GM18498 (cell line): ENCODE measurements at regions not wholly inside any gene's neighbourhood (a gene's known extent, or its start where the extent isn't known, plus 50 kb on each side); places are given as distances from the start of the nearest gene placed in this dataset.
A peak's percentile ranks its signal among the peaks of the same experiment; 100 is the strongest.

Experiments used
- ATAC-seq: cut with Tn5 transposase; IDR thresholded peaks from one replicate; pipeline ENCODE4 v1.9.1; 2021; ENCODE audit warnings: mild to moderate bottlenecking, moderate library complexity; ENCODE audit not compliant: unreplicated experiment

GRCh38 chr11:88448131-88448670 is 110.7 kb upstream of the CTSC start:
- ATAC-seq, result no peak

- ATAC-seq, result no peak
Observed at GRCh38 chr11:88447281-88447680, 109.7 kb upstream of the CTSC start.

GRCh38 chr11:88439356-88439755 is 101.8 kb upstream of the CTSC start:
- no peak for ATAC-seq

GRCh38 chr11:88438721-88439120 is 101.2 kb upstream of the CTSC start:
- no peak for ATAC-seq

GRCh38 chr11:88435415-88435814 is 97.9 kb upstream of the CTSC start:
- ATAC-seq, result peak; percentile 98

GRCh38 chr11:88434333-88434976 is 96.9 kb upstream of the CTSC start:
- no peak for ATAC-seq

- no peak for ATAC-seq
Observed at GRCh38 chr11:88433536-88434230, 96.1 kb upstream of the CTSC start.

GRCh38 chr11:88431675-88432341 is 94.3 kb upstream of the CTSC start:
- ATAC-seq, result no peak

- no peak for ATAC-seq
Observed at GRCh38 chr11:88428959-88429358, 91.4 kb upstream of the CTSC start.

- no peak for ATAC-seq
Observed at GRCh38 chr11:88427719-88428118, 90.2 kb upstream of the CTSC start.

GRCh38 chr11:88424881-88425280 is 87.3 kb upstream of the CTSC start:
- no peak for ATAC-seq

- ATAC-seq, result peak; percentile 83
Observed at GRCh38 chr11:88421530-88421929, 84.0 kb upstream of the CTSC start.

- ATAC-seq, result no peak
Observed at GRCh38 chr11:88420165-88420791, 82.7 kb upstream of the CTSC start.

- no peak for ATAC-seq
Observed at GRCh38 chr11:88418508-88418907, 81.0 kb upstream of the CTSC start.

GRCh38 chr11:88415495-88415894 is 78.0 kb upstream of the CTSC start:
- no peak for ATAC-seq

GRCh38 chr11:88414981-88415413 is 77.5 kb upstream of the CTSC start:
- ATAC-seq, result peak; percentile 31

- peak; percentile 58 for ATAC-seq
Observed at GRCh38 chr11:88414385-88414861, 76.9 kb upstream of the CTSC start.

GRCh38 chr11:88411265-88411664 is 73.7 kb upstream of the CTSC start:
- ATAC-seq, result no peak

GRCh38 chr11:88410656-88411055 is 73.1 kb upstream of the CTSC start:
- no peak for ATAC-seq

GRCh38 chr11:88410056-88410455 is 72.5 kb upstream of the CTSC start:
- ATAC-seq, result no peak

GRCh38 chr11:88406876-88407275 is 69.3 kb upstream of the CTSC start:
- no peak for ATAC-seq
